SW 1271 (cell line): ENCODE measurements at regions not wholly inside any gene's neighbourhood (a gene's known extent, or its start where the extent isn't known, plus 50 kb on each side); places are given as distances from the start of the nearest gene placed in this dataset.

Experiments used
- DNase-seq, 2 experiments: peaks; one replicate each; lab custom pipeline; 2025; lab: John Stamatoyannopoulos, UW

DNA sequence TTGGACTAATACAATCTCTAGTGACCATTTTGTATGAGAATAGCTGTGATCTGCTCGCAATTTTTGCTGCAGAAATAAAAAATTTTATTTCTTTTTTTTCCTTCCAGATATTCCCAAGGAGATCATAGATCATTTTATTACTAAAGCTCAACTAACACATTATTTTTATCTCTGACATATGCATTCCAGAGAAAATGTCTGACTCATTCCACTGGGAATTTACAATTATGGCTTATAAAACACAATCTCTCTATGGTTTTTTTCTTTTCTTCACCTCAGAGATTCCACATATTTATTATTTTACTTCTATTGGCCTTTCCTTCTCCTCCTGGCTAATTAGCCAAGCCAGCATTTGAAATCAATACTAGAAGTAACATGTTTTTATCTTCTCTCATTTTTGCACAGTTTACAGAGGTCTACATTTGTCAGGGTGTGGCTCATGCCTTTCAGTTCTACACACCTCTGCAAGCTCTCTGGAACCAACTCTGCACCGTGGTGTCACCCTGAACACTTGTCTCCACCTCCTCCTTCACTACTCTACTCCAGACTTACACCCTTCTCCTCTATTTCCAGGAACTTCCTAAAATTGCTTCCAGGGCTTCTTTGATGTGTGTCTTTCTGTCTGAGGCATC, 59.8 kb upstream of the GPM6A start:
- no peak for DNase-seq

DNA sequence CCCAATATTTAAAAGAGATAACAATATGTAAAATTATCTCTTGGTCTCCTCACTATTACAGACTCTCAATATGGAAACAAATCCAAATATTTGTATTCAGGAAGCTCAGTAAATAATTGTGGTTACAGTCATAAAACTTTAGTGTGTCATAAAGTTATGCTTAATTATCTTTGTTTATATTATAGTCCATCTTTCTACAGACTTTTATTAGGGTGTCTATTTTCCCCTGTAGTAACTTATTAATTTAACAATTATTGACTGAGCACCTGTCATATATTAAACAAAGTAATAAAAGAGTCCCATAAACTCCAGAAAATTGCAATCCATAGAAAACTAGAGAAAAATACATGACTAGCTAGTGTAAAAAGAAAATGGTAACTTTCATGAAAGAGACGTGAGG, 61.6 kb upstream of the GPM6A start:
- DNase-seq: no peak

DNA sequence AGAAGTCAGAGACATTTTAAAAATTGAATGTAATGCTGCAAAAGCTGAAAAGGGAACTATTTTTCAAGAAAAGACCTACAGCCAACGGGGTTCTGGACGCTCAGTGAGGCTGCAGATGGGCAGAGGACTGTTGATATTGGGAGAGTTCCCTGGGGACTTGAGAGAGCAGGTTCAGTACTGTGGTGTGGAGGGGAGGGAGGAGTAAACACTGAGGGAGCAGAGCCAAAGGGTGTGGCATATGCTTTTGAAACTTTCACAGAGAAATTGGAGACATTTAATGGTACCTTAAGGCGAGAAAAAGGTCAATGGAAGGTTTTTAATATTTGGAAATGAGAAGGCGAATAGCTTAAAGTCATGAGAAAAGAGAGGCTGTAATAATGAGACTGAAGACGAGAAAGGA, 62.2 kb upstream of the GPM6A start:
- DNase-seq: no peak

DNA sequence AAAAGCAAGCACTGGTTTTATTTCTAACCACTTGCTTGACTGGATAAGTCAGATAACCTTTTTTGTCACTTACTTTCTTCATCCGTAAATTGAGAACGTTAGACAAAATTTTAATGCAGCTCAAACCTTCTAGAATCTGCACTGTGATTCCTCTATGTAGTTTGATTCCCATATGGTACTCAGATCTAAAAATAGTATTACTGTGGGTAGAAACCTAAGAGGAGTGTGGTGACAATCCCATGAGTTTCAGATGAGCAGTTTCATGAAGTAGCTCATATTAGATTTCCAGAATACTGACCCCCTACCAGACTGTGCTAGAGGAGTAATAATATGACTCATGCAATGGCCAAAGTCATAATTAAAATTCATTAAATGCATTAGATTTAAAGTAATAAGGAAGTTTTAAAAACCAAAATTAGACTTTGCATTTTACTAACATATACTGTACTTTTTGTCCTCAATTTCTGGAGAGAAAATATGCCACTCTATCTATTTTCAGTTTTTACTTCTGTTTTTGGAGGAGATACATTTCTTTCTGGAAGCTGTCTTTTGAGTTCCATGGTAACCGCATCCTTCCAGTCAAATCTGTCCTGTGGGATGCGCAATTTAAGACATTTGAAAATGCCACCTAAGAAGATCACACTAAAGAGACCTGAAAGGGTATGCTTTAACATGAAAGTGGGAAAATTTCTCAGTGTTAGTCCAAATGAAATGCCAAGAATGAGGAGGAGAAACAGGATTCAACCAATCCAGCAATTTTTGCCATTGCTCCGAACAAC, 64.1 kb upstream of the GPM6A start:
- DNase-seq: no peak

DNA sequence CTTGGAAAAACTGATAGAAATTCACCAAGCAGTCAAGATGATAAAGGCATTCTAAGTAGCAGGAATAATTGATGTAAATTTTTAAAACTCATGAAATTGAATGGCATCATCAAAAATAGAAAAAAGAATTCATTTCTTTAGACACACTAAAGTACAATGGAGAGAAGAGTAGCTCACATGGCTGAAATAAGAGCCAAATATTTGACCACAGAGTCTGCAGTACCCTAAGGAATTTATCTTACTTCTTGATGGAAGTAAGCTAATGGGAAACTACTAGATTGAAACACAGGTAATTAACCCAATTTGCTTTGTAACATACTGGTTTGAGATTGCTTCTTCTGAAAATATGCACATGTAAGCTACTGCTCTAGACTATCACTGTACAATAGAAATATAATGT, 70.8 kb upstream of the GPM6A start:
- DNase-seq: no peak

DNA sequence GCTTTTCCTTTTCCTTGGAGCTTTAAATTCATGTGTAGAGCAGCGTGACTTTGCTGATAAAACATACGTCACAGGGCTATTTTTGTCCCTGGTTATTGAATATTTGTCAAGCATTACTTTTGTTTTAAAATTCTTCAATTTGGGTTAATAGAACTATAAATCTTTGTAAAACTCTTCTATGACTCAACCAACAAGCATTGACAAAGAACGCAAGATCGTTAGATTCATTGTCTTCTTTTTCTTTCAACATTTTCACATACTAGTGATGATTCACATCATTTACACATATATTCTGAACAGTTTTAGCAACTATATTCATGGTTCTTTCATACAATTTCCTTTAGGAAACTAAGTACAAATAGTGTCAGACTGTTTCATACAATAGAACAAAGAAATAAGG, 72.0 kb upstream of the GPM6A start:
- DNase-seq: no peak

DNA sequence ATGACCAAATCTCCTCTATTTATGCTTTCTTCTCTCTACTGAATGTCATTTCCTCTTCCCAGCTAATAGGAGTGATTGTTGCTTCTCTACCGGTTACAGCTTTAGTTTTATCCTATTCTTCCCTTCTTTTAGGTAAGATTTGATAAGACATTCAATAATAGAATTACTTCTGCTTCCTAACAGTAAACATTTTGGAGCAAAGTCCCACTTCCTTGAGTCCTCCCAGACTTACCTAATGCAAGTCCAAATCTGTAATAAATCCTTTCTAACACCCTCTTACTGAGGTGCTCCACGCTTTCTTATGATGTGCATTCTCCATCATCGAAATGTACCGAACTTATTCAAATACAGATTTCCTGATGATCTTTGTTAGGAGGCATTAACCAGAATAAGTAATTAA, 79.2 kb upstream of the GPM6A start:
- DNase-seq: no peak

DNA sequence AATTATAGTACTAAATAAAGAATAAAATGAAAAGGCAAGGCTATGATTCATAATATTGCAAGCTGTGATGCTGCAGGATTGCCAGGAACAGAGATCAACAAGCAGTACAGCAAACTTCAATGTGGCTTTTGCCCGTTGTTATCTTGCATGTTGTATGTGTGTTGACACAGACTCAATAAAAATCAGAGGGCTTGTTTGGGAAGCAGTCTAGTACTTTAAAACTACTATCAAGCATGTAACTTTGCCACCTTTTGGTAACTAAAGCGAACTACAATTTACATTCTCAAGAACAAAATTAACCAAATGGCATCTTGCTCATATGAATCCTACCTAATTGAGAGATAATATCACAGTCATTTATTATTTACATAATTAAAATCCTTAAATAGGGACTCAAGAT, 79.8 kb upstream of the GPM6A start:
- DNase-seq: peak in 1 of 2 experiments; percentile 23

DNA sequence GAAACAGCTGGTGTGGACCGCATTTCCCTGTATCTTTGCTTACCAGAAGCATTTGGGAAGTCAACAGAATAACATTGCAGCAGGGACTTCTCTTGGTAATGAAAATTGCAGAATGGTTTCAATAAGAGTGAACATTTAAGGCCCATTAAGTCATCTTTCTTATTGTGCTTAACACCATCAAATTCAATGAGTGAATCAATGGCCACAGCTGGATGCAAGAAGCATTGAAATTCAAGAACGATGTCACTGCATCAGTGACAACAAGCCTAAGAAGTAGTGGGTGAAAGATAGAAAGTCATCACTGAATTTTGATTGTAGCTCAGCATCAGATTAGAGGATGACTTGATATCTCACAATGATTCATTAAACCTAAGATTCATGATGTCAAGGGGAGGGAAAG, 93.9 kb upstream of the GPM6A start:
- DNase-seq: no peak

DNA sequence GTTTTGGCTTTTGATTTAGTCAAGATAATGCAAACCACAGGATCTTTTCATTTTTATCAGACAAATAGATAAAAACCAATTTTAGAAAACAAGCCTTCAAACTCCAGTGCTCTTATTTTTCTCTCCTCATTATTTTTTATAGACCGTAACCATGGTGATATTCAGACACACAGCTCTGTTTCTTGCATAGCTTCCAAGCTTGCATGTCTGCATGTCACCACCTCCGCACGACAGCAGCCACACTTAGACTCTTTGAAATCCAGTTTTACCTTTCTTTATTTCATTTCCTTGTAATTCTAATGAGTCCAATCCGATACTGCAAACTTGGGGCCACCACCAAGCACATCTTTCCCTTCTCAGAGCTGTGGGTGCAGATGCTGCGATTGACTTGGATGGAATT, 94.3 kb upstream of the GPM6A start:
- no peak for DNase-seq

DNA sequence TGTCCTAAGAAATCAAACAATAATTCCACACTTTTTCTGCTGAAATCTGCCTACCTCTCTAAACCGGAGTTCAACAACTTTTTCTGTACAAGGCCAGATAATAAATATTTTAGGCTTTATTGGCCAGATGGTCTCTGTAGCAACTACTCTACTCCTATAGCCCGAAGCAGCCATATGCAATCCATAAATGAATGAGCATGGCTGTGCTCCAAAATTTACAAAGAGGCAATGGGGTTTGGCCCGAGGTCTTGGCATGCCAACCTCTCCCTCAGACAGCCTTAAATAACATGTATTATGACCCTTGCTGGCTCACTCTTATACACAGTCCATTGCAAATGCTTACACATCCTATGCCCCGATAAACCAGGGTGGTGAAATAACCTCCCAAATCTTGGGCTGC, 98.6 kb upstream of the GPM6A start:
- no peak for DNase-seq

DNA sequence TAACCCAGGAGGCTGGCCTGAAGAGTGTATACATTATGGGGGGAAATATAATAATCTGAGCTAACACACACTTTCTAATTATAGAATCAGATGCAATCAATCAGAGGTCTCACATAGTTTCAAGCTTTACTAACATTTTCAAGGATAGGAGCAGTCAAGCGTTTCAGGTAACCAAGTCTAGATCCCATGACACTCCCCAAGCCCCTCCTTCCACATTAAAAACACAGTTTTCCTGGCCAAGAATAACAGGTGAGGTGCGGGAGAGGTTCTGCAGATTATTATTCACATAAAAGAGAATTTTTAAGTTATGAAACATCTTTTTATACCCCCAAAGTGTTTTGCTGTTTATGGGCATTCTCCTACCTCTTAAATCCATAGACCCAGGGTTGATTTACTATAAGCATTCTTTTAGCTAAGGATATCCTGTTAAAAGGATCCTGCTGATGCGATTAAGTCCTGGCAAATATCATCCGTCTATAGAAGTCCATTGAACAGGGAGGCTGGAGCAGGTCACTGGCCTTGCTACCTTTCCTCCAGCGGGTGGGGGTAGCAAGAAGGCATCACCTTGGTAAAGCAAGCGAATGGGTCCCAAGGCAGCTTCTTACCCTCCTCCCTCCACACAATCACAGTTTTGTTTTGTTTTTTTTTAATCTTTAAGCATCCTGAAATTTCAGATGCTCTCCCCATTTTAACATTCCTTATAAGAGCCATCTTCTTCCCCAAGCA, 104.7 kb upstream of the GPM6A start:
- DNase-seq: no peak

DNA sequence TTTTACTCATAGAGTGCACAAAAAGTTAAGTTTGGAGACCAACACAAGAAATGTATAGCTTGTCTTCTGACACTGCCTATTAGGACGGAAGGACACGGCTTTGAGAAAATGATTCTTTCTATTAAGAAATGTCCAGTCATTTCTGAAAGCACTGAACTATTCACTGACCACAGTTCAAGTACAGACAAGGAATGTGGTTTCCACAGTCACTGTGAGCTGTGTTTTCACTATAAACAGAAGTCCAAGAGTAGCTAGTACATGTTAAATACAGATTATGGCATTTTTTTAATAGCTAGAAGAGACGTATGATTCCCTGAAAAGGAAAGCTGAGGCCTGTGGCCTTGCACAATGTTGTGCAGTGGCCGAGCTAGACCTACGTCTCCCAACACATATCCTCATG, 115.1 kb upstream of the GPM6A start:
- no peak for DNase-seq

DNA sequence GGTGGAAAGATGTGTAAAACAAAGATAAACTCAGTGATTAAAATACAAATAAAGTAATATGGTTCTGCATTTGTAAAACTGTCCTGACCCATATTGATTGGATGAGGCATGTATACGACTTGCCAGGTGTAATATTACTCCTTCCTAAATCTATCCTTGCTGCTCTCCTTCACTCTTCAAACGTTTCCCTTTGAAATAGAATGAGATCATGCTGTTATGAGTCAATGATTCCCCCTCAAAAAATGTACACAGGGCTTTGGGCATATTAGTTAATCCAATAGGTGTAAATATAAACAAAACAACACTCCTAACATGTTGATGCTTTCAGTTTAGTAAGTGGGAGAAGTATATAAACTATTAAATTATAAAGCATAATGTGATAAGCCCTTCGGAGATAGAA, 117.4 kb upstream of the GPM6A start:
- DNase-seq: no peak

DNA sequence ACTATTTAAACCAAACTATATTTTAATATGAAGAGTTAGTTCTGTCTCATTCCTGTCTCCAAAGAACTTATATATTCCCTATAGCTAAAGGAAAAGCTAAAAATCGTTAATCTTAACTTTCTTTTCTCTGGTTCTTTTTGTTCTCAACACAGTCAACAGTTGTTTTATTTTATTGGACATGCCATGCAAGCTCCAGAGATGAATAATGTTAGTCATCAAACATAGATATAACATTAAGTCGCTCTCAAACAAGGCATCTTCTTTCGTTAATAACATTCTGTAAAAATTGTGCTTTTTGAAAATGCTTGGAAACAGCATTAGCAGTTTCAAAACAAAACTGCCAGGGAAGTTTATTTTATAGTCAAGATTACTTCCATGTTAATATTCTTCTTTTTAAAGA, 117.9 kb upstream of the GPM6A start:
- no peak for DNase-seq

DNA sequence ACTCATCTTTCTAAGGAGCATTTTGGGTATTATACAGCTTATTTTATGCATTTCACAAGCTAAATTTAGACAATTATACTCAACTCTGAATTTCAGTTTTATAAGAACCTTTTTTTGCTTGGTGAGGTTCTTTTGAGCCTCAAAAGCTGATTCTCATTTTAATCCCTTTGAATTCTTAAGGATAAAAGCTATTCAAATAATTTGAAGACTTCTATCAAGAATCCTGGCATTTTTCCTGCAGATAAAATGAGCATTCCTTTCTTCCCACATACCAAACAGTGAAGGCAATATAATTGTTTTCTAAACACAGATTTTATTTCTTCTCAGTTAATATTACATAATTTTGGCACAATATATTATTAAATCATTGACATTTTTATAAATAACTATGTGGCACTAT, 118.4 kb upstream of the GPM6A start:
- no peak for DNase-seq

DNA sequence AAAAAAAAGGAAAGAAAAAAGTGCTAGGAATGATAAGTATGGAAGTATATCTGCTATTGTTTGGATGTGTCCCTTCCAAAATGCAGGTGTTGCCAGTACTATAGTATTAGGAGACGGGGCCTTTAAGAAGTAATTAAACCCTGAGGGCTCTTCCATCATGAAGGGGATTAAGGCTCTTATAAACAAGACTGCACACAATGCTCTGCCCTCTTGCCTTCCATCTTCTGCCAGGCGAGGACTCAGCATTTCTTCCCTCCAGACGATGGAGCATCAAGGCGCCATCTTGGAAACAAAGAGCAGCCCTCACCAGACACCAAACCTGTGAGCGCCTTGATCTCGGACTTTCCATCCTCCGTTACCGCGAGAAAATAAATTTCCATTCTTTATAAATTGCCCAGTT, 120.1 kb upstream of the GPM6A start:
- DNase-seq: no peak

DNA sequence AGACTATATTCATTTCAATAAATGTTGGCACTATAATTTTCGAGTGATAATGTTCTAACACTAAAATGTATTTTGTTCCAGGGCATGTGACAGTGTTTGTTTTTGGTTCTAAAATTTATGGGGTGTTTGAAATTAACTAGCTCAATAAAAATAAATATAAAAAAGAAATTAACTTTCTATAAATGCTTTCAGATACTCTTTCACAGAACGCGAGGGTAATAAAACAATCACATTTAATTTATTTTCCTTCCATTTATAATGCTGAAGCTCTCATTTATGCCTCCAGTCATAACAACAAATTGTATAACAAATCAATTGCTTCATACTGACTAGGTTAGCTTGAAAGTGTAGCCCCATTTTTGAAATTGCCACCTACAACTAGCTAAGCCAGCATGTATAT, 122.4 kb upstream of the GPM6A start:
- no peak for DNase-seq

DNA sequence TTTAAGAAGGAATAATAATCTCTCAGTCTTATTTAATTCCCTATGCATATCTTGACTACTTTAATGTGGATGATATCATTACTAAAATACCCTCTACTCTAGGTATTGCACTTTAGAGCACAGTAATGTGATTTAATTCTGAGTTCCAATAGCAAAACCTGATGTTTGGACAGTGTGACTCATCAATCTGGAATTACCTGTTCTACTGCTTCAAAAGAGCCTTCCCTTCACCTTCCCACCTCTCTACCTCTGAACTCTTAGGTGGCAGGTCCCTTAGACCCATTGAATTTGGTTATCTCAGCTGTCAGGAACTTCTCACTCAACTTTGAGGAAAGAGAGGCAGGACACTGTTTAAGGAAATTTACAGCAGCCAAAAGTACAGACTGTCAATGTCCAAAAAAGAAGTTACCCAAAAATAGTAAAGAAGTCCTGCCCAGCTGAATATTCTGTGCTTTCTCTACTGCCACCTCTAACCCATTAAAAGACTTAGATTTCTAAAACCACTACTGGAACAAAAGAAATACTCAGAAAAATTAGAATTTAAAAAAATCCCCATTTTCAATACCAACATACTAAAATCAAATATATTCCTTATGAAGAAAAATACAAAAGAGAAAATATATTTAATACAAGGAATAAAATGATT, 123.1 kb upstream of the GPM6A start:
- DNase-seq: no peak

DNA sequence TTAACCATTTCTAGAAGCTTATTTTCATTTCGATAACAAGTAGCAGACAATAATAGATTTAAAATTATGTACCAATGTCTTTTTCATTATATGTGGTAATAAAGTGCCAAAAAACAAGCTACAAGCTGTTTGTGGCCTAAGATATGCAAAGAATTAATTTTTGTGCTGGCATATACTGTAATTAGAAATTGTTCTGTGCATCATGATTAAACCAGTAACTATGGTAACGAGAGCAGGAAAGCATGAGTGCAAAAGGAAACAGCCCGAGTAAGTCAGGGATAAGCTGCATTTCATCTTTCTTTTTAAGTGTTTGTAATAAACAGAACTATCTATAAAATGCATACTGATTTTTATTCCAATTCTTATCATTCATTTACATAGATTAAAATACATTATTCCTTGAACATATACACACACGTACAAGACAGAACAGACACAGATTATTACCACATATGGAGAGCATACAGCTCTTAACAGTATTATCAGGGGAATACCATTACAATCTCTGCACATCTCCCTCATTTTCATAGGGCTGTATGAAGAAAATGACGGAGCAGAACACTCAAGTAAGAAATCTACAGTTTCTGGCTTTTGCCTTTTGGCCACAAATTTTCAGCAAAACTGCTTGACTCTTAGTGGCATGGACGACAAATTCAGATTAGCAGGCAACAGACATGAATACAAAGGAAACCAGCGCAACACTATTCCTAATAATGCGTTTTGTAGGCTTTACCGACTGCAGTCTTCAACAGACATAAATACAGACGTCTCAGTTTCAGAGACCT, 121.3 kb upstream of the WDR17 start:
- DNase-seq: no peak

DNA sequence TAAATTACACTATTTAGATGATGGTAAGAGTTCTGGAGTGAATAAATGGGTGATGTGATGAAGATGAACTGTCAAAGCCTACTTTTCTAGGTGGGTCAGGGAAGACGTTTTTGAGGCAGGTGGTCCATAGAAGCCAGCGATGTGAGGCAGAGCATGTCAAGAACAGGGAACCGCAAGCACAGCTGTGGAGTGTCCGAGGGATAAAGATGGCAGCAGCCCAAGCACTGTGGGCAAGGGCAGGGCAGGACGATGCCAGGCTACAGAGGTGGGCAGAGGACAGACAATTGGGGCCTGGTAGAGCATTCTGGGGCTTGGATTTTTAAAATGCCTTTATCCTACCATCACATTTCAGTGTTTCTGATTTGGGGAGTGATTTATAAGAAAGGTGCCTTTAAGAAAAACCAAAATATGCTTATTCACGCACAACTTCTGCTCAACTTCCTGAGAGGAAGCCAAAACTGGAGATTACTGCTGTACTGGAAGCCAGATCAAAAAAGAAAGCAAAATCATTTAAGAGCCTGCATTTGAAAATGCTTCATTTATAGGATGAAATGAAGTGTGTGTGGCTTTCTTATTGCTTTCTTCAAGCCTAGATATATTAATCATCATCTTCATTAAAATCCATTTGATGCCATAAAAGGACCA, 119.0 kb upstream of the WDR17 start:
- DNase-seq: no peak
